ENCODE measurements at regions not wholly inside any gene's neighbourhood (a gene's known extent, or its start where the extent isn't known, plus 50 kb on each side); places are given as distances from the start of the nearest gene placed in this dataset.
A peak's percentile ranks its signal among the peaks of the same experiment; 100 is the strongest.

GRCh38 chr17:77668518-77668917 is 290.0 kb upstream of the TNRC6C start:
- no peak for DNase-seq

DNA sequence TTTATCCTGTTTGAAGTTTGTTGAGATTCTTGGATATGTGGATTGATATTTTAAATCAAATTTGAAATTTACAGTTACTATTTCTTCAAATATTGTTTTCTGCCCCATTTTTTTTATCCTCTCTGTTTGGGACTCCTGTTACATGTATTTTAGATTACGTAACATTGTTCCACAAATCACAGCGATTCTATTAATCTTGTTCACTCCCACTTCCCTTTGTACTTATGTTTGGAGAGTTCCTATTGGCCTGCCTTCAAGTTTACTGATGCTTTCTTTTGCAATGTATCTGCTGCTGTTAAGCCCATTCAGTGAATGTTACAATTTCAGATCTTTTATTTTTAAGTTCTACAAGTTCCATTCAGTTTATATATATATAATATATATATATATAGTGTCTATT is 288.3 kb upstream of the TNRC6C start:
- no peak for DNase-seq

GRCh38 chr17:77674358-77674757 is 284.1 kb upstream of the TNRC6C start:
- no peak for DNase-seq

DNA sequence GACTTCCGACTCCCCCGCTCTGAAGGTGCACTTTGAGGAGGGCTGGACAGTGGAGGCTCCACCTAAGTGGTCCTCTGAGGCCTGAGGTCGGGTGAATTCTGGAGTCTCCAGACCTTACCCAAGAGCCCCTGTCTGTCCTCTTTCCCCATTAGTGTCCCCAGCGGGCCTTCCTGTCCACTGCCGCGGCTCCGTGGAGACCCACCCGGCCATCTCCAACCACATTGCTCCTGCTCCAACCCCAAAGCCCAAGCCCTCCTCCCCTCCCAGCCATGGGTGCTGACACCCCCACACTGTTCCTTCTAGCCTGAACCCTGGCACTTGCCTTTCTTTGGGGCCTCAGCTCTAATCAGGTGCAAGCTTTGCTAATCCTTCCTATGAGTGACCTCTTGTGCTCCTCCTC is 283.1 kb upstream of the TNRC6C start:
- no peak for DNase-seq

DNA sequence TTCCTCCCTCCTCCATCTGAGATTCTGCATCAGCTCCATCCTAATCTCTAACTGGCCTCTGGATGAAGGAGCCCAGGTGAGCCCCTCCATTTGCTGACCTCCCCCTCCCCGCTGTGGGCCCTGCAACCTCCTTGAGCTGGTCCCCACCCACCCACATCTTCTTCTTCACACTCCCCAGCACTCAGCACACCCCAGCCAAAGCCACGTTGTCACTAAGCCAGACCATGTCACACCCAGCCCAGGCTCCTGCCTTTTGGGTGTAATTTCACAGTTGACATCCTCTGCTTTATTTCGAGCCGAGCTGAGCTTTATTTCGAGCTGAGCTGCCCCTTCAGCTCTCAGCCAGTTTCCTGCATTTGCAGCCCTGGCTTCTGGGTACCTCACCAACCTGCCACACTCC is 282.7 kb upstream of the TNRC6C start:
- no peak for DNase-seq

DNA sequence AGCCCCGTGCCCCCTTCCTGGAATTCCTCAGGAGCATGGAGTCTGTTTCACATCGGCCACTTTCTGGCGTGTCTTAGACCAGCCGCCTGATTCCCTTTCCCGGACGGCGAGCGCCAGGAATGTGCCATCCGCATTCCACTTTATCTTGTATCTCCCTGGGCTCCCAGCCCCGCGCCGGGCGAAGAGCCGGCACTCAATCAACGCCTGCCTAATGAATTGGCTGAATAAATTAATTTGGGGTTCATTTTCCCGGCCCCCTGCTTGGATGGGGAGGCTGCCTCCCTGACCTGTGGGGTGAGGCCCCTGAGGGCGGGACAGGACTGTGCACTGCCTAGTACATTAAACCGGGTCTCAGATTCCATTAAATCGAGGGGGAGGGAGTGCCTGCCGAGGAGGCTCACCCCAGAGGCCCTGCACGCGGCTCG is 282.3 kb upstream of the TNRC6C start:
- no peak for DNase-seq

DNA sequence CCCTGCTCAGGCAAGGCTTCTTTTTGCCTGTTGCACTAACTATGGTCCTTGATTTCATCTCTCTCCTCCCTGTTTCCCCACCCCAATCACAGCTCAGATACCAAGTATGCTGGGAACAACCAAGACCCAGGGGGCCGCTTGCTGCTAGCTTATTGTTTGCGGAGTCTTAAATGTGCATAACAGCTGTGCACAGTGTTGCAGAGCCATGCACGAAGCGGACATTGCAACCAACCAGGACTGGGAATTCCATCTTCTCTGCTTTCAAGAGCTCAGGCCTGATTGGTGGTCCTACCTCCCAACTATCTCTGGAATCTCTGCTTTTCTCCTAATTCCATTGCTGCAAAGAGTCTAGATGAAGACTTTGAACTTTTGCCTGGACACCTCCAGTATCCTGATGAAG is 281.3 kb upstream of the TNRC6C start:
- no peak for DNase-seq

GRCh38 chr17:77677630-77678029 is 280.9 kb upstream of the TNRC6C start:
- DNase-seq: no peak

GRCh38 chr17:77679589-77679988 is 278.9 kb upstream of the TNRC6C start:
- no peak for DNase-seq

GRCh38 chr17:77681861-77682260 is 276.6 kb upstream of the TNRC6C start:
- no peak for DNase-seq

- DNase-seq: no peak
These were observed 273.4 kb upstream of the TNRC6C start for GRCh38 chr17:77684803-77685798.

GRCh38 chr17:77685881-77686486 is 272.5 kb upstream of the TNRC6C start:
- DNase-seq: no peak

- no peak for DNase-seq
These were observed 271.6 kb upstream of the TNRC6C start for GRCh38 chr17:77686903-77687302.

GRCh38 chr17:77687417-77687816 is 271.1 kb upstream of the TNRC6C start:
- DNase-seq: no peak

- no peak for DNase-seq
These were observed 270.6 kb upstream of the TNRC6C start for GRCh38 chr17:77687921-77688320.

DNA sequence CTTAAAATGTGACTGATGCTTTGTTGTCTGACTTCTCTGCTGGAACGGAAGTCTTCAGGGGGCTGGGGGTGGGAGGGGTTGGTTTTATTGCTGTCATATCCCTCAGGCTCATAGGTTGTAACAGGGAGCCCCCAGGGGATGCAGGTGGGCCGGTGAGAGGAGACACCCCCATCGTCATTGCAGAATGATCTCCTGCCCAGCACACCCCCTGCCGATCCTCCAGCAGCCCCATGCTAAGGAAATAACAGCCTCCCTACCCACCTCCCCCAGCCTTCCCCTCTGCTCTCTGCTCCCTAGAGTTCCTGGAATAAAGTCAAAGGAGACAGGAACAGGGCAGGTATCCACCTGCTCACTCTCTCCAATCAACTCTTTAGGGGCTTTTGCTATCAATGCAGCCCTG is 270.1 kb upstream of the TNRC6C start:
- DNase-seq: no peak

GRCh38 chr17:77690271-77691161 is 268.0 kb upstream of the TNRC6C start:
- peak; percentile 31 for DNase-seq

DNA sequence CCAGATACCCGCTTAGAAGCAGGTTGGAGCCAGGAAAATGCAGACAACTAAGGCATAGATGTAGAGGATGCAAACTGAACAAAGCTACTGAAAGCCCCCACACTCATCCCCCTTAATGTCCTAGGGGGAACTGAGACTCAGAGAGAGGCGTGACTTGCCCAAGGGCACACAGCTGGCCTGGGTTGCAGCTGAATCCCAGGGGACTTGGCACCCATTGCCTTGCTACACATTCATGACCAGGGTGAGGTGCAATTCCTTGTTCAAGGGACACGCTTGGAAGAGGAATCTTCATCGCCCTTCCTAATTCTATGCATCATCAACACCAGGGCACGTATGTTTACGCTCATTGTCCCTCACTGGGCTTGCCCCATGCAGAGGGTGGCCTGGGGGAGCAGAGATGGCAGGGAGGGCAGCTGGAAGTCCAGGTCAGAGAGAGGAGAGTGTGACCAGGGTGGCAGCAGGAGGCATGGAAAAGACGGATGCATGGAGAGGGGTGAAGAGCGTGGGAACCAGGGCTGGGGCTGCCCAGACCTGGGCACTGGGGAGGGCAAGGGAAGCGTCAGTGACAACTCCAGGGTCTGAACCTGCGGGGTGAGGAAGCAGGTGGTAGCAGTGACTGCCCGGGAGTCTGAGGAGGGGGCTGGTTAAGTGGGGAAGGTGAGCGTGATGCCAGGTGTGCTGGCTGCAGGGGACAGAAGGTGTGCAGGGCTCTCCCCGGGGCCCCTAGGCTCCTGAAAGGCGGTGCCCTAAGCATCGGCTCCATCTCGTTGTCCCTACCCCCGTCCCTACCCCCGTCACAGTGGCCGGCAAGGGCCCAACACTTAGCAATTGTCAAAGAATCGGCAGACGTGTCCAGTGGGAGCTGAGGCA is 267.1 kb upstream of the TNRC6C start:
- DNase-seq: peak; percentile 10

- DNase-seq: peak; percentile 27
These were observed 265.8 kb upstream of the TNRC6C start for GRCh38 chr17:77692571-77693161.

DNA sequence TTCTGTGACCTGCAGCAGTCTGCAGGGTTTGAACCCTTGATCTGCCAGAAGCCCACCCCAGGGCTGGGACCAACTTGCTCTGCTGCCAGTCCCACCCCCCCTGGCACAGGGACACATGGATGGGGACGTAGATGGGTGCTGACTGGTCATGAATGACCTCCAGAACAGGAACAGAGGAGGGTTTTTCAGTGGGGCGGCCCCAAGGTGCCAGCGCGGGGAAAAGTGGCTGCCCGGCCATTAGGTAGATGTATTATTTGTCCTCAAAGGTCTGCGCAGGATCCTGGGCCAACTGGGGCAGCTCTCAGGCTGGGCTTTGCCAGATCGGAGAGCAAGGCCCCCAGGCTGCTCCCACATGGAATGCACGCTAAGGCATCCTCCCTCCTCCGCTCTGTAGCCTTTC is 265.2 kb upstream of the TNRC6C start:
- peak; percentile 3 for DNase-seq

- peak; percentile 9 for DNase-seq
These were observed 264.7 kb upstream of the TNRC6C start for GRCh38 chr17:77693776-77694175.

All from stimulated activated CD8-positive, alpha-beta memory T cell treated with anti-CD3 and anti-CD28 coated beads, Interleukin-4, amount 100 ng/mL, for 48 hours (primary cell).